ENCODE measurements at regions not wholly inside any gene's neighbourhood (a gene's known extent, or its start where the extent isn't known, plus 50 kb on each side); places are given as distances from the start of the nearest gene placed in this dataset.
A peak's percentile ranks its signal among the peaks of the same experiment; 100 is the strongest.

DNA sequence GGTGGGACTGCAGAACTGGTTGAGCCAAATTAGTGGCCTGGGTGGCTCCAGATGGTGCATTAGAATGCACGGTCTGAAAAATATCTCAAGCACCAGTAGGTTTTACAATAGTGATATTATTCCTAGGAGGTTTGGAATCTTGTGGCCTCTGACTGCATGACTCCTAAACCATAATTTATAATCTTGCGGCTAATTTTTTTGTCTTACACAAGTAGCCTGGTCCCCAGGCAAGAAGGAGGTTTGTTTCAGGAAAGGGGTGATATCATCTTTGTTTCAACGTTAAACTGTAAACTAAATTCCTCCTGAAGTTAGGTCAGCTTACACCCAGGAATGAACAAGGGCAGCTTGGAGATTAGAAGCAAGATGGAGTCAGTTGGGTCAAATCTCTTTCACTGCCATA is 98.9 kb upstream of the ARL4C start:
- Mint-ChIP-seq H3K4me3 (peak overlapping the region in 1 of 2 experiments; percentile 44; a peak in 2 of 5 replicates), H3K36me3 (ENCODE audit: insufficient read depth in 1 of 3, low read depth in 3 of 3) (peaks cover 4 to 15% (median 4%) of the 10 kb centered on the region in 3 experiments; a peak in 6 of 7 replicates), H3K27me3 (ENCODE audit: low read depth) (peaks cover 5% of the 10 kb centered on the region; the same call in 1 of the 2 replicates), H3K9me3 (peaks cover 9 to 12% of the 10 kb centered on the region in 2 experiments; a peak in 4 of 5 replicates), H3K27ac (peak overlapping the region; percentile 89 to 99 (median 95); a peak in 5 of 7 replicates), H3K4me1 (peaks cover 34 to 38% of the 10 kb centered on the region in 2 experiments)
- Histone ChIP-seq H3K18ac (ENCODE audit: insufficient read length, low read depth, low read length) (no peak overlapping the region), H3K9me3 (ENCODE audit: control insufficient read depth, low read depth, low read length) (no peaks in the 10 kb centered on the region), H3K56ac (ENCODE audit: insufficient read length, low read depth, low read length) (no peak overlapping the region), H3K4me2 (ENCODE audit: insufficient read depth, insufficient read length, low read length) (no peak overlapping the region), H4K8ac (replicated peaks; ENCODE audit: insufficient read length, low read depth, low read length) (no peak overlapping the region), H3K14ac (ENCODE audit: insufficient read depth, low read length) (no peak overlapping the region), H3K4me1 (ENCODE audit: insufficient read depth, low read length) (peaks cover 12% of the 10 kb centered on the region), H4K91ac (ENCODE audit: insufficient read length, low read depth, low read length) (no peak overlapping the region), H3K23me2 (ENCODE audit: insufficient read length, low read depth, low read length, poor library complexity, severe bottlenecking) (no peaks in the 10 kb centered on the region), H3K9ac (ENCODE audit: extremely low read depth, insufficient read length, low read length) (no peak overlapping the region), H3T11ph (ENCODE audit: low read length) (no peak overlapping the region), H3K79me1 (ENCODE audit: insufficient read depth, low read depth, low read length, poor library complexity, severe bottlenecking) (no peaks in the 10 kb centered on the region), H3K23ac (ENCODE audit: insufficient read length, low read depth, low read length) (no peak overlapping the region), H2AFZ (ENCODE audit: low read length) (no peak overlapping the region), H2BK12ac (ENCODE audit: insufficient read length, low read depth, low read length) (no peak overlapping the region), H3K4ac (ENCODE audit: low read depth, low read length) (no peak overlapping the region), H2BK20ac (ENCODE audit: low read depth, low read length, poor library complexity, severe bottlenecking) (no peak overlapping the region), H2BK120ac (ENCODE audit: low read depth, low read length, poor library complexity, severe bottlenecking) (no peak overlapping the region), H4K5ac (ENCODE audit: insufficient read length, low read depth, low read length) (no peak overlapping the region), H3K79me2 (ENCODE audit: insufficient read depth, low read length) (no peaks in the 10 kb centered on the region), H4K20me1 (ENCODE audit: control insufficient read depth, insufficient read depth, insufficient read length) (no peaks in the 10 kb centered on the region), H2BK15ac (ENCODE audit: low read depth, low read length) (no peak overlapping the region), H3K27ac (ENCODE audit: insufficient read length, low read depth, low read length) (peak overlapping the region; percentile 42), H2BK5ac (ENCODE audit: insufficient read length, low read length) (no peak overlapping the region), H2AK5ac (ENCODE audit: insufficient read length, low read length) (no peak overlapping the region), H3K27me3 (ENCODE audit: insufficient read depth, low read length) (no peaks in the 10 kb centered on the region)
- WGBS (ENCODE audit: extremely low coverage, insufficient read length, low lambda C conversion rate): no CpG with 5 or more reads among the region's 3 CpGs
- no peak for DNase-seq
- no peak for TF ChIP-seq CTCF (conservative IDR thresholded peaks at IDR 0.05)
